Frontal cortex (tissue), 3 donors: ENCODE measurements at regions not wholly inside any gene's neighbourhood (a gene's known extent, or its start where the extent isn't known, plus 50 kb on each side); places are given as distances from the start of the nearest gene placed in this dataset.
"Not testable (repeated sequence)": the region's sequence is repeated elsewhere in the genome, so short reads cannot be mapped to it uniquely, and the experiment has no call there.

Experiments
- DNase-seq, 2 donors: peaks; one replicate each; pipeline ENCODE4 v3.0.0; 2012; ENCODE audit warnings: low spot score in 2 of 2
- FAIRE-seq: peaks from 2 replicates; lab custom pipeline; 2012; peaks lifted over from hg19 to GRCh38; lab: Jason Lieb, UNC
- donor health status: control.
- donor health status: control.
- donor health status: control.

DNA sequence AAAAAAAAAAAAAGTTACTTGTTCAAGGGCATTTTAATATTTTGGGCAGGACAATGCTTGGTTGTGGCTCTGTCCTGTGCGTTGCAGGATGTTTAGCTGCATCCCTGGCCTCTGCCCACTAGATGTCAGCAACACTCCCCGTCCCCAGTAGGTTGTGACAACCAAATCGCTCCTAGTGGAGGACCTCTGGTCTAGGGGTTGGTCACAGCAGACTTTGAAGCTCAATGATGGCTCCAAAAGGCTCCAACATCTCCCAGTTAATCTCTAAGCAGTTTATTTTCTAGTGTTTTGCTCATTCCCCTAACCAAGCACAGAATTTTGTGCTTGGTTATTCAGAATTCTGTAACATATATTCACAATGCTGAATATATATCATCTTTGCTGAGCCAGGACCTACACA is 67.0 kb downstream of the CHRNA1 start:
- DNase-seq (peak in 1 of 2 donors; percentile 65), FAIRE-seq (no peak)

DNA sequence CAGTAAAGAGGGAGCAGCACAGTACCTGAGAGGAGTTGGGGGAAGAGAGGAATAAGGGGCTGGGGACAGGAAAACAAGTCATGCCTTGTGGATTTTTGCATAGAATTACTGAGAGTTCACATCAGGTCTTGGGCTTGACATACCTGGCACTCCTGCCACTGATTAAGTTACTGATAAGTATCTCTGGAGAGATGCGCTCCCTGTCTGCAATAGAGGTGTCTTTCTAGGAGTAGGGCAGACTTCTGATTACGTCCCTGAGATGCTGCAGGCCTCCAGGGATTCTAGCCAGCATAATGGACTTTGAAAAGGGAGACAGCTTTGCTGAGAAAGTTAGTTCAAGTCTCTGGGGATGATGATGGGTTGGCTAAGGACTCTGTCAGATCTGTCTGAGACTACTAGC is 69.4 kb downstream of the CHRNA1 start:
- DNase-seq, result no peak
- FAIRE-seq, result no peak

DNA sequence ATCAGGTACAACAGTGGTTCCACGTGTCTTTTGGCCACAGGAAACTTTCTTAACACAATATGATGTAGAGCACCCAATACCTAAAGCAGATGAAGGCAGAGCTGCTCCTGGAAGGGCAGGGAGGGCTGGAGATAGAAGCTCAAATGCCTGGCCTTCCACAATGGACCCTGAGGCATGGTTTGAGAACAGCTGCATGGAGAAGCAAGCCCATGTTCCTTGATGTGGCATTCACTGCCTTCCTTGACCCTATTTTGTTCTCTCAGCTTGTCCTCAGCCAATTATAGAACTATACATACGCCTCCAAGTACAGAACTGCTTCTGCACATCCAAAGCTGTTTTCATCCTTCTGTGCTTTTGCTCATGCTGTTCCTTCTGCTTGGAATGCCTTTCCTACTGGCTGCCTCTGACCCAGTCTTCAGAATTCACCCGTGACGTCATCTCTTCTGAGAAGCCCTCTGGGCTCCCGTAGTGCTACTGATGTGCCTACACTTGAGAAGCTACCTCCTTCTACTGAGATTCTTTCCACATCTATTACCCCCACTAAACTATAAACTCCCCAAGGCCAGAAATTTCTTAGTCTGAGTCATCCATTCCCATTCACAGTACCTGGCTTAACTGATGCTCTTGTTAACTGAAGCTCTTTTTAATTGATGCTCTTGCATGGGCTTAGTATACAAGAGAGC is 69.9 kb downstream of the CHRNA1 start:
- no peak for FAIRE-seq

DNA sequence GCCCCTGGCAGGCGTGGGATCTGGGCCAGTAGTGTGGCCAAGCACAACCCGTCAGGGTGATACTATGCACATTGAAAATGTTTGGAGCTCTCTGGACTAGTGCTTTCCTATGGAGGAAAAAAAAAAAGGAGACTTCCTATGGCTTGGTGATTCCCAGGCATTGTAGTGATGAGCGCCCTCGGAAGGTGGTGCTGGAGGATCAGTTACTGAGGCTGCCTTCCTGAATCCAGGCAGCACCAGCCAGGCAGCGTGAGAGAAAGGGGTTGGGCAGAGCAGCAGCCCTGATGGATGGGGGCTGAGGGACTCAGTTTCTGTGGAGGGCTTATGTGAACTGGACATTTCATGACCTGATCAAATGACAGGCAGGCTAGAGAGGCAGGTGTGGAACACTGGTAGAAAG is 70.9 kb downstream of the CHRNA1 start:
- FAIRE-seq (no peak), DNase-seq (no peak)

More for the DNA sequence above, 69.9 kb downstream of the CHRNA1 start:
- DNase-seq, result no peak

DNA sequence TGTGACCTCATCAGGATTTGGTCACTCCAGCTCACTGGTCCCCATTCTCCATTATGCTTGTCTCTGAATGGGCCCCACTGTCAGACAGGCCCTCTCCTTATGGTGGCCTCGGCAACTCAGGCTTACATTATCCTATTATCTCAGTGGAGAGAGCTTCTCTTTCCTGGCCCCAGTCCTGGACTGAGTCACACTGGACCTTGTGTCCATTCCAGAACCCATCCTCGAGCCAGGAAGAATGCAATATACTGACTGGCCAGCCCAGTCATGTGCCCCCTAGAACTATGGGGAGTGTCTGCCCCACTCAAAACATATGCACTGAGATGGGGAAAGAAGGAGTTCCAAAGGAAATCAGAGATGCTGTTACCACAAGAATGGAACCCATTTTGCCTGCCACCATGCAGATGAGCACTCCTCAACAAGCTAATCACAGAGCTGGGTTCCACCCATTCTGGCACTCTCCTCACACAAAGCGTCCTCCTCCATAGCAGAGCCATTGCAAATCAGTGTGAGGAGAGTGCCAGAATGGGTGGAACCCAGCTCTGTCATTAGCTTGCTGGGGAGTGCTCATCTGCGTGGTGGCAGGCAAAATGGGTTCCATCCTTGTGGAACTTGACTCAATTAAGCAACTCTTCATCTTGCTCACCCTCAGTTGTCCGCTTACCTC is 71.9 kb downstream of the CHRNA1 start:
- peak; percentile 6 for FAIRE-seq
- peak in 1 of 2 donors; percentile 42 for DNase-seq

DNA sequence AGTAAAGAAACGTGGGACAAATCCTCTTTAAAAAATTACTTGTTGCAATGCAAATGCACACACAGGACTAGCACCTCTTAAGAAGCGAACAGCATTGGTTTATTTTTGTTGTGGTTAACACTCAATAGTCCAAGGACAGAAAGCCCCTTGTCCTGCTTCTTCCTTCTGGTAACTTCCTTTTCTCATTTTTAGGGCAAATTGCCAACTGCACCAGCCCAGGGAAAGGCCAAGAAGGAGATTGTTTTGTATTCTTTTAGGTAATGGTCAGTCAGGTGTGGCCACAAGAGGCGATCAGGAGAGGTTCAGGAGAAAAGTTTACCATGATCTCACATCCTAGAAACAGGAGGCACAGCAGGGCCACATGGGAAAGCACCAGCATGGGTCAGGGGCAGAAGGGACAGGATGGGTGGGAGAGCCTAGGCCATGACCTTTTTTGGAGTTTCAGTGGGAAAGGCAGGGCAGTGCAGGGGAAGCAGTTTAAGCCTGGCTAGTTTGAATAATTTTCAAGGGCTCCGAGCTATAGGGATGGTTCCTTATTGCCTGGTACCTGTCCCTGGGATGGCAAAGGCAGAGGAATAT is 73.0 kb downstream of the CHRNA1 start:
- DNase-seq, result no peak
- no peak for FAIRE-seq

DNA sequence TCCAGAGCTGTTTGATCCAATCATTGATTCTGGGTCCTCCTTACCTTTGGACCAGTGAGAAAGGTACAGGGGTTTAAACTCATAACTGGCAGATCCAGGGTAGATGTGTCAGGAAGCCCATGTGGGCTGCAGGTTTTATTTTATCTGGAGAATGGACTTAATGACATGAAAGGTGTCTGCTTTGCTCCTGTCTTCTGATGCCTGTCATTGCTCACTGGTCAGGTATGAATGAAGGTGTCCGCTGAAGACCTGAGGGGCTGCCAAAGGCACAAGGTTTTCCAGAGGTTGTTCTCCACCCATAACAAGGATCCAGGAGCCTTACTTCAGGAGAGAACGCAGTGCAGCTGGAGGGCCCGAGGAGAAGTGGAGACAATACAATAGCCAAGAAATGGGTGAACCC is 74.2 kb downstream of the CHRNA1 start:
- FAIRE-seq (no peak), DNase-seq (no peak)

DNA sequence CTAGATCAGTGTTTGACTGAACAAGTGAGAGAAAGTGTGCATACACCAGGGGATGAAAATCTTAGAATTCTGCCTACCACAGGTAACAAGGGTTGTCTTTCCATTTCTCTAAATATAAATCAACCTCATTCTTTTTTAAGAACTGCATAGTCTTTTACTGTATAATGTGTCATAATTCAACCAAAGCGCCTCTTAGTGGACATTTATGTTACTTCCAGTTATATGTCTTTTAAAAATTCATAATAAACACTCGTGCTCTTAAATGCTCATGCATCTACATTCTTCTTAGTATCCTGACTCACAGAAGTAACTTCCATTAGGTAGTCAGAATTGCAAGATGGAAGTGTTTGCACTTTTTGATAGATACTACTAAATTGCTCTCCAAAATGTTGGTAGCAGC is 76.2 kb downstream of the CHRNA1 start:
- FAIRE-seq (no peak), DNase-seq (no peak)

DNA sequence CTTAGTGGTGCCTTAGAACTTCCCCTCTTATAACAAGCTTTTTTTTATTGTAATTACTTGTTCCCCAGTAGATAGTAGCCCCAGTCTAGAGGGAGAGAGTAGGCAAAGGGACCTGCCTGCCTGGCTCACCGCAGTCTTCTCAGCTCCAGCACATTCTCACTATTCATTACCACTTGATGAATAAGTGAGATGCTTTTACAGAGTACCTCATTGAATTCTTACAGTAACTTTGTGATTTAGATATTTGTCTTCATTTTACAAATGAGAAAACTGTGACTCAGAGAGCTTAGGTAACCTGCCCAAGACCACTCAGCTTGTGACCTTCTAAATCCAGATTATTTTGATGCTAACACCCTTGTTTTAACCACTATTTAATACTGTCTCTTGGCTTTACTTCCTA is 77.8 kb downstream of the CHRNA1 start:
- FAIRE-seq (no peak), DNase-seq (no peak)

DNA sequence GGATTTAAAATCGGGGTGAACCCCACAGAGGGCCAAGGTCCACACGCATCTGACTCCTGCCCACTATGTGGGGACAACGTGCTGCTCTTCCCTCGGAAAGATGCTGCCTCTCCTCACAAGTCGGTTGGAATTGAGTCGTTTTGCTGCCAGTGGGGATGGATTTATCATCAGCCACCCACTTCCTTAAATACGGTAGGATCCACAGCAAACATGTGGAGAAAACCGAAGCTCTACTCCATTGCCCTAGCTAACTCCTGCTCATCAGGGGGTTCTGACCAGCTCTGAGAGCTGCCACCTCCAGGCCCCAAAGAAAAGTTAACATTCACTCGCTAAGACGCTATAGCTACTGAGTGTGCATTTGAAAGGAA is 80.9 kb downstream of the CHRNA1 start:
- DNase-seq (peak; percentile 46), FAIRE-seq (no peak)

DNA sequence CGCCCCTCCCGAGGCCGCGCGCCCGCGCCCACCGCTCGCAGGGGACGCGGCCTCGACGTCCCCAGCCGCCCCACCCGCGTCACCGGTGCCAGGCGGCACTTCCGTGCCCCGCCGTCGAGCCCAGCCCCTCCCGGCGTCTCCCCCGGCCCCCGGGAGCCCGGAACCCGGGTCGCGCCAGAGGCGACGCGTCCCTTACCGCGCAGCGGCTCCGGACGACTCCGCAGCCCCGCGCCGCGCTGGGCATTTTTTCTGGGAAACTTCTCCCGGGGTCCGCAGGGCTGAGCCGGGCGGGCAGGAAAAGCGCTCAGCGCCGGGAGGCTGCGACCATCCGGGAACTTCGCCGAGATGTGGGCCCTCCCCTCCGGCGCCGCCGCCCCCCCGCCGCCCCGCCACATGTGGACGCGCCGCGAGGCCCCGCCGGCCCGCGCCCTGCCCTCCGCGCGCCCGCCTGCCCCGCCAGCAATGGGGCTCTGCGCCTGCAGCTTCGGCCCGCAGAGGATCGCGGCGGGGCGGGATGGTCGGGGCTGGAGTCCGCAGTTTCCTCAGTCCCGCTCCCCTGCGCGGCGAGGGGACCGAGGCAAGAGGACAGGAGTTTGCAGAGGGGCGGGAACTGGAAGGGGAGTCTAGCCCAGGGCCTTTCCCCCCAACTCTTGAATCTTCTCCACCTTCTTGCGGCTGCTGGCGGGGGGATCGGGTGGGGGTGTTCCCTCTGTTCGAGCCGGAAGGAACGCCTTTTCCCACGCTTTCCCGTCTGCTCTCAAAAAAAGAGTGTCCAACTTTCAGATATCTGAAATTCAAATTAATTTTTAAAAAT is 81.5 kb downstream of the CHRNA1 start:
- peak; percentile 89 to 93 for DNase-seq
- FAIRE-seq, result no peak

DNA sequence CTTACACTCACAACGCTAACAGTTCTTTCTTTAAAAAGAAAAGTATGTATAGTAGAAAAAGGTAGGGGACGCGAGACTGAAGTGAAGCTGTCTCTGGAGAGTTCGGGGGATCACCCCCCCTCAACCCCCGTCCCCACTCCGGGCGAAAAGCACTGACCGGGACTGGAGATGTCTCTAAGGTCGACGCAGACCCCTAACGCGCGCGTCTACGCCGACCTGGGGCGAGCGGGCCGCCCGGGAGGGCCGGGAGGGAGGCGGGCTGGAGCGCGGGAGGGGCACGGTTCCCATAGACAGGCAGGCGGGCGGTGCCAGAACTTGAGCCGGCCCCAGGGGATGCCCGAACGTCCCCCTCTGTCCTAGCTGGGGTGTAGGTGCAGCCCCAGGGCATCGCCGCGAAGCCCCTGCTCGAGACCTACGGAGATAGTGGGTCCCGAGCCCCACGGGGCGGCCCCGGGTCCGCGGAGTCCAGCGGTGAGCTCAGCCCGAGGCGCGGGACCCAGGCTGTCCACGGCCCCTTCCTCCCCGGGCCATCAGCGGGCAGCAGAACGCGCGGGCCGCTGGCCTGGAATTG is 82.2 kb downstream of the CHRNA1 start:
- FAIRE-seq, result no peak
- peak in 1 of 2 donors; percentile 53 for DNase-seq

DNA sequence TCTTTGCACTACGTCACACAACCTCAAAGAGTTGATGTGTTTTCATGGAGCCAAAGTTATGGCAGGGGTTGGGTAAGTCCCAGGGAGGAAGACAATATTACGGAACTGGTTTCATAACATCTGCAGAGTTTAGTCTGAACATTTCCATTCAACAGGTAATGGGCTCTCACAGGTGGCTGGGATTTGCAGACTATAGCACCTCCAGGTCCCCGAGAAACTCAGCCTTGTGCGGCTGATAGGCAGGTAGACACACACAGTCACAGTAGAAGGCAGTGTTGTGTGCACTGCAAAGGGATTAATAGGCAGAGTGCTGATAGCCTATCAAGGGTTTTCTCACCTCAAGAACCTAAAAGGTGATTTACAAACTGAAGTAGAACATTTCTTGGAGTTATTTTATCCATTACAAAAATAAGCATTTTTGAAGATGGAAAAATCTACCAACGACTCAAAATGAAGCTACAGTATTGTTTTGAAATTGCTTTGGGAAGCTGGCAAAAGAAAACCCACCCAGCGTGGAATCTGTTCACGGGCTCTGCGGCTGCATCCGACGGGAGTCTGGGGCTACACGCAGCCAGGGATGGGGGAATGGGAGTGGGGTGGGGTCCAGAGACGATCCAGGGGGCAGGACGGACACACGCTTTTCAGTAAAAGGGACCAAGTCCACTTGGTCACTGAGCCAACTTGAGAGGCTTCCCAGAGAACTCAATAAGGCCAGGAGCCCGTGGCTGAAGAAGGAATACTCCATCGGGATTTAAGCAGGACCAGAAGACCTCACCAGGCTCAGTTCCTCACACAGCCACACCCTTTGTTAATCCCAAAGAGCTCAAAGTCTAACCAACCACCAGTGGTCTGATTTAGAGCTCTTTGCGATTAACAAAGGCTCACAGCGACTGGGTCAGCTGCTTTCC is 82.9 kb downstream of the CHRNA1 start:
- no peak for FAIRE-seq
- peak in 1 of 2 donors; percentile 37 for DNase-seq

DNA sequence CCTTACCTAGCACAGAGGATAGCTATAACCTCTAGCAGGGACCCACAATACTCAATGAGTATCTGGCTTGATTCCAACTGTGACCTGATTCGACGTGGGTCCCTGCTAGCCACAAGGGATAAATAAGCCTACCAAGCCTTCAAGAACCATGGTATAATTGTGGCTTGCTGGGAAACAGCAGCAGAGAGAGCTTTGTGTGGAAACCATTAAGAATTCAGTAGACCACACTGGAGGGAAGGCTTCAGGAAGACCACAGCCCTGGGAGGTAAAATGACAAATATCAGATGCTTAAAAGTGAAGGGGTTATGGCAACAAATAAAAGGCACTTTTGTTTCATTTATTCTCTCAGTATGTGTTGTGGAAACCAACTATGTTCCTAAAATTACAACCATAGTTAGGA is 82.6 kb upstream of the WIPF1 start:
- no peak for FAIRE-seq
- no peak for DNase-seq

DNA sequence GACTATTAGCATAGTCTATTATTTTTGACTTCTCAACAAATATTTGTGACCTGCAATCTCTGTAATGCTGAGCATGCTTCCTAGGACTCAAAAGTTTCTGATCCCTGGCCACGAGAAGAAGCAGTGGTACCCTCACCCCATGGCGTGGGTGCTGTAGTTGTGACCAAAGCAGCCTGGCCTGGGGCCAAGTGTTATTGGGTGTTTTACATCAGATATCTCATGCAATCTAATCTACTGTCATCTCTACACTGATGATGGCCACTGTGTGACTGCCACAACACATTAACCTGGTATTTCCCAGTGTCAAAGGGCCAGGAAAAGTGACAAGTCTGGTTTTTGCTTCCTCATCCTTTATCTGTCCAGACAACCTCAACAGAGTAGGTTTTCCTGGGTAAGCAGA is 80.8 kb upstream of the WIPF1 start:
- no peak for FAIRE-seq
- DNase-seq, result no peak

DNA sequence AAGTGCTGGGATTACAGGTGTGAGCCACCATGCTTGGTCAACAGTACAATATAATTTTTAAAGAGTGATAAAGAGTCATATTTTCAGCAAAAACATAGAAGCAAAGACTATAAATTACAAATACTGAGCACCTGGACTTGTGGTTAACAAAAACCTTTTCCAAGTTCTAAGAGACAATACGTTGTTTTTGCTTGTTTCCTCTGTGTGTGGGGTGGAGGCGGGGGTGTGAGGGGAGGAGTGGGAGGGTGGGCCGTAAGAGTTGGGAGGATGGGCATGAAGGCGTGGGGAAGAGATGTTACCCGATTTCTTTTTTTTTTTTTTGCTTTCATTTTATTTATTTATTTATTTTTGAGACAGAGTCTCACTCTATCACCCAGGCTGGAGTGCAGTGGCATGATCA is 78.0 kb upstream of the WIPF1 start:
- DNase-seq (no peak), FAIRE-seq (no peak)

DNA sequence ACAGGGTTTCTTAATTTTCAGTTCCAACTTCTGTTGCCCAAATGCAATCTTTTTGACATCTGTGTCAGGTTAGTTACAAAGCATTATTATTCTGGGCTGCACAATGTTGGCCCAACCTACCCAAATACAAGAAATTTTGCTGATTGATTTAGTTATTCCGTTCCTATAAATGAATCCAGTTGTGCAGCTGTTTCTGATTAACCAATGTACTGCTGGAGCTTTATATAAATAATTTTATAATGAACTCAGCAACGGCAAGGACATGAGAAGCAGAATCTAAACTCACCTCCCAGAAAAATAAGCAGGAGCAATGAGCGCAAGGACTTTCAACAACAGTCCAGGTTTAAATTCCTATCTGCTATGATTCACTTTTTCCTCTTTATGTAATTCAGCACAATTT is 76.3 kb upstream of the WIPF1 start:
- DNase-seq (no peak), FAIRE-seq (no peak)

DNA sequence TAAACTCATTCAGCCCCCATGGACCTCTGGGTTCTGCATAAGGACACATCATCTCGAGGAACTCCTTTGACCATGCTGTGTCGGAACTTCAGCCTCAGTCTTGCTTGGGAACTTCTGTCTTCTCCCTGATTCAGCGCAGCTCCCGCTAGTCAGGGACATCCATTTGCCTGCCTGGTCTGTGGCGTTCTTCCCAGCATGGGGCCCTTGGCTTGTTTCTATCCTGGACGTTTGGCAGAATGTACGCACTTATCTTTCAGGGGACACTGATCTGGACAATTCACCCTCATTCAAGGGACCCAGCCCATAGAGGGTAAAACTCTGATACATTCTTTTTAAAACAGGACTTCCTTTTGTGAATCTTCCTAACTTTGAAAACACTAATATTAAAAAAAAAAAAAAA is 75.8 kb upstream of the WIPF1 start:
- FAIRE-seq, result no peak
- DNase-seq, result no peak

DNA sequence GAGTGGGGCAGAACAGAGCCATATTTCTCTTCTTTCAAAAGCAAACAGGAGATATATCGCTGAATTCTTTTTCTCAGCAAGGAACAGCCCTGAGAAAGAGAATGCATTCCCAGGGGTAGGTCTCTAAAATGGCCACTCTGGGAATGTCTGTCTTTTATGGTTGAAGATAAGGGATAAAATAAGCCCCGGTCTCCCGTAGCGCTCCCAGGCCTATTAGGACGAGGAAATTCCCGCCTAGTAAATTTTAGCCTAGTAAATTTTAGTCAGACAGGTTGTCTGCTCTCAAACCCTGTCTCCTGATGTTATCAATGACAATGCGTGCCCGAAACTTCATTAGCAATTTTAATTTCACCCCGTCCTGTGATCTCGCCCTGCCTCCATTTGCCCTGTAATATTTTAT is 73.9 kb upstream of the WIPF1 start:
- DNase-seq, FAIRE-seq: not testable (repeated sequence)
